ENCODE measurements at regions not wholly inside any gene's neighbourhood (a gene's known extent, or its start where the extent isn't known, plus 50 kb on each side); places are given as distances from the start of the nearest gene placed in this dataset.

DNA sequence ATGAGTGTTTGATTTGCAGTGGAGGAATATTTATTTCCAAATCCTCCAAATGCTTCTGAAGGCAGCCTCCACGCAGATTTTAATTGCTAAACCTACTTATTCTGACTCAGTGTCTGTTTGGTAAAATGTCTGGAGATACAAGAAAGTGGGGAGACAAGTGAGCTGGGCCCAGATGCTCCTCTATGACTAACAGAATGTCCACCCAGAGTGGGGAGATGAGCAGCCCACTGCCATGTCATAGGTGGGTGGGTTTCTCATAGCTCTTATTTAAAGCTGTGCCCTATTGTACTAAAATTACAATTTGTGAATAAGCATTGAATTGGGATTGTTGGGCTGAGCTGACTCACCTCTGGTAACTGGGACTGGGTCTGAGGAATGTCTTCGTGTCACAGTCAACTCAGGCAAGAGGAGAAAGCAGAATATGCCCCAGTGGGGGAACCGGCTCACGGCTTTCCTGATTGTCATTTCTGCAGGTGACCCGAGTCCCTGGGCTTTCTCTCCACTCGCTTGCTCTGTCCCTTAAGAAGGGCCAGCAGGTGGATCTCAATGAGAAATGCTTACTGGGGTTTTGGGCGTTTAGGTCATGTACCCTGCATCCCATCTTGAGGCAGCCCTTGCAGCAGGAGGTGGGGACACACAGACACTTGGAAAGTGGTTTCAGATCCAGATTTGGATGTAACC is 116.3 kb upstream of the SPRED2 start:
- TF ChIP-seq CTCF (IDR thresholded peaks at IDR 0.05) (no peak), ZFX (IDR thresholded peaks at IDR 0.05; ENCODE audit: borderline replicate concordance) (no peak)
